HG02885 (cell line): ENCODE measurements at regions not wholly inside any gene's neighbourhood (a gene's known extent, or its start where the extent isn't known, plus 50 kb on each side); places are given as distances from the start of the nearest gene placed in this dataset.

ENCODE experiments used
- ATAC-seq: cut with Tn5 transposase; IDR thresholded peaks from one replicate; pipeline ENCODE4 v1.9.1; 2021; ENCODE audit warnings: mild to moderate bottlenecking; ENCODE audit not compliant: unreplicated experiment, poor library complexity

DNA sequence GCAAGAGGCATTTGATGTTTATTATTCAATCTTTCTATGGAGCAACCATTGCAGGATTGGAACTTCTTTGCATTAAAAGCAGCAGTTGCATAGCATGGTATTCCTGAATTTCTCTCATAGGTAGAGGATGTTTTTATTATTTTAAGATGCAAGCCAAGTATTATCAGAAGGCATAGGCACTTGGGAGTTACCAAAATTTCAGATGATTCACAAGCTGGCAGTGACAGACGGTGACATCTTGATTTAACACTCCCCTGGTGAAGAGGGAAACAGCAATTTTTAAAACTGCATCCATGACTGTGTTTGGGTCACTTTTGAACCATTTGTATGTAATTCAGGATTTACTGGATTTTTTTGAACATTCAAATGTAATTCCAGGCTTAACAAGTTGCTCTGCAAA lies 654.3 kb downstream of the SLC4A3 start:
- ATAC-seq: no peak

GRCh38 chr2:220282236-220282635 lies 654.8 kb downstream of the SLC4A3 start:
- no peak for ATAC-seq

- ATAC-seq: no peak
Observed at GRCh38 chr2:220293966-220294365, 666.5 kb downstream of the SLC4A3 start.

GRCh38 chr2:220296174-220296573 lies 668.7 kb downstream of the SLC4A3 start:
- ATAC-seq: no peak

DNA sequence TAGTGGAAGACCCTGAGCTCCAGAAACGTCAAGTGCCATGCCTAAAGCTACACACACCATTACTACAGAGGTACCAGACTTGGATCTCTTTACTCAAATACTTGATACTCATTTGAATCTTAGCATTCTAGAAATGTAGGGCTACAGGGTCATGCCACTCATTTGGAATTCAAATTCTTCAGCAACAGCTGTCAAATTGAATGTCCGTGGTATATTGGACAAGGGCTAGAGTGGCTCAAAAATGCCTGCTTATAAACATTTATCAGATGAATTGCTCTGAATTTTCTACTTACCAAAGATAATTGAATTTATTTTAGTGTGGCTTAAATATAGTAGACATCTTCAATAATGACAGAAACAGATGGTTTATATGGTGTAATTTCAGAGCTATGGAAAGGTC lies 669.7 kb downstream of the SLC4A3 start:
- ATAC-seq: no peak

DNA sequence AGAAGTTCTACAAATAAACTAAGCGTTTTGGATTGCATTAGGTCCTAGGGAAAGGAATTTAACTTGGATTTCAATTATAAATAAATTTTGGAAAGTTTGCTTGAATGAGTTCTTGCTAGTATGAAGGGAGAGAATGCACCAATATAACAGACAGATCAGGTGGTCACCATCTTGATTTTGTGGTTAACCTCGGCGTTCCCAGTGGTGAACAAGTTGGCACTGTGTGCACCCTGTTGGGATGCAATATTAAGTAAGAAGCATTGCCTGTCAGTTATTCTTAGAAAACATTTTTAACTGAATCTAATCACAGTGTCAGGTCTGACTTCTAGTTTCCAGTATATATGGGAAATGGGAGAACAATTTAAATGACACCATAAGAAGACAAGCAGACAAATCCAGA lies 673.4 kb downstream of the SLC4A3 start:
- ATAC-seq: no peak

DNA sequence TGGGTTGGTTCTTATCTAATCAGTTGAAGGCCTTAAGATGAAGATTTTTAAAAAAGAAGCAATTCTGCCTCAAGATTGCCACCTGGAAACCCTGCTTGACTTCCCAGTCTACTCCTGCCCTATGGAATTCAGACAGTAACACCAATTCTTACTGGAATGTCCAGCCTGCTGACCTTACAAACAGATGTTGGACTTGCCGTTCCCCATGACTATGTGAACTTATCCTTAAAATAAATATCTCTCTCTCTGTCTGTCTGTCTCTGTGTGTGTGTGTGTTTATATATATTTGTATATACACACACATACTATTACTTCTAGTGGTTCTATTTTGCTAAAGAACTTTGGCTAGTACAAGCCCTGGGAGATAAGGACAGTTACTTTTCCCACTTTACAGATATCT lies 675.3 kb downstream of the SLC4A3 start:
- no peak for ATAC-seq

DNA sequence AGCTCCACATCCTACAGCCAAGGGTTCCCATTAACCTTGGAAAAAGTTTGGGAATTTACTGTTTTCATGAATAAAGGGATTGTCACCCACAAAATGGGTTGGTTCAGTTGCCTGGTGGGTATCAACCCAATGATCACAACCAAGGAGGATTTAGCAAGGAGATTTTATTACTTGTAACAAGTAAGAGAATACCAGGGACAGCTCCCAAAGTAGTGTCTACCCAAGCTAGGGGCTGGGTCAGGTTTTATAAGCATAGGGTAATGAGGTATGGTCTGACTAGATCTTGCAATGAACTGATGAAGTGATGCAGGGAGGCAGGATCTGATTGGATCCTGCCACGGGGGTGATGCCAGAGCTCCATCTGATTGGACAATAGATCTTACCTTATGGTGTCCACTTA lies 681.8 kb downstream of the SLC4A3 start:
- ATAC-seq: no peak

DNA sequence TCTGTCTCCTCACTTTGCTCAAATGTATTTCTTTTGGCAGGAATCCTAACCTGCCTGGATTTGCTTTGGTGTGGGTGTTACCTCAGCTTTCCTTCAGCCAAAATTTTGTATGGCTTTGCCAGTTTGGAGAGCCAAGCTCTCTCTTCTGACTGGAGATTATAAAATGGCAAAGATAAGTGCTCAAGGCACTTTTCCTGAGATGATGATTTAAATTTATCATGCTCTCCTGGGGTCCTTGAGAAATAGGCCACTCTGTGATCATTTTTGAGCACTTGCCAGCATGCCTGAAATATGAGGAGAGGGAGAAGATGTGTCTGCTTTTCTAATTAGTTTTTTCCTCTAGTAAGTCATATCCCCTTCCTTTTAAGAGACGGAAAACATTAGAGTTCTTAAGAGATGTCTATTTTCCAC lies 683.0 kb downstream of the SLC4A3 start:
- ATAC-seq: no peak

DNA sequence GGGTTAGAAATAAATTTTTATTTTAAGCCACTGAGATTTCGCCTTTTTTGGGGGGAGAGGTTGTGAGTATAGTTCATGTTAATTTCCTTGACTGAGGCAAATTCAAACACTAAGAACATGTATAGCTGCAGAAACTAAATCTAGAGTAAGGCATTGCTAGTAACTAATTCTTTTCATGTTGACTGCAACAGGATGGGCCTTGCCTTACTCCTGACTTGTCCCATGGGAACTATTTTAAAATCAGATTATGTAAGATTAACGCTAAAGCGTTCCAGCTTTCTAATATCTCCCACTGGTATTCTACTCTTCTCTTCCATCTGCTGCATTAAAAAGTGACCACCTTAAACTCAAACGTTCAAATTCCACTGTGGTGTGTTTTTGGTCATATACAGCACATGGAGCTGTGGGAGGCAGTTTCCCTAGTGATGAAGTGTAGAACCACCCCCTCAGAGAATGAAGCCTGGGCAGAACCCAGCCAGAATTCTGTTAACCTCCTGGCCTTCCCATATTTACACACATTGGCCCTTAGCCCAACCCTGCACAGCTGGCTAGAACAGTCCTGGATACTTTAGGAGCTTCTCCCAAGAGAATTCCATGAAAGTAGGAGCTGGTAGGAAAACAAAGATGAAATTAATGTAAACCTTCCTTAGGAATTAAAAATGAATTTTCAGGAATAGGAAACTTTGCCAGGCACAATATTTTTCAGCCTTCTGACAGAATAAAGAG lies 687.8 kb downstream of the SLC4A3 start:
- ATAC-seq: no peak

DNA sequence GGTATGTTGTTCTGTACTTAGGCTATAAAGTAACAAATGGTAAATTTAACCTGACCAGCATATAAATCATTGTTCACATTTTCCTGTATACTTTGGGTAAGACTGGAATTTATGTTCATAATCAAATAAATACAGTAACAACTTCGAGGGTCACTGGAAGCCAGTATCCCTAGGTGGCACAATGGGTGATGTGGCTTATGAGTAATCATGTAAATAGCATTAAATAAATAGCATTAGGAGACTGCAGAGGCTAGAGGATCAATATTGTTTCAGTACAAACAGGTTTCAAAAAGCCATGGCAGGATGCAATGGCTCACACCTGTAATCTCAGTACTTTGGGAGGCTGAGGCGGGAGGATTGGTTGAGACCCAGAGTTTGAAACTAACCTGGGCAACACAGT lies 690.6 kb downstream of the SLC4A3 start:
- ATAC-seq: no peak

DNA sequence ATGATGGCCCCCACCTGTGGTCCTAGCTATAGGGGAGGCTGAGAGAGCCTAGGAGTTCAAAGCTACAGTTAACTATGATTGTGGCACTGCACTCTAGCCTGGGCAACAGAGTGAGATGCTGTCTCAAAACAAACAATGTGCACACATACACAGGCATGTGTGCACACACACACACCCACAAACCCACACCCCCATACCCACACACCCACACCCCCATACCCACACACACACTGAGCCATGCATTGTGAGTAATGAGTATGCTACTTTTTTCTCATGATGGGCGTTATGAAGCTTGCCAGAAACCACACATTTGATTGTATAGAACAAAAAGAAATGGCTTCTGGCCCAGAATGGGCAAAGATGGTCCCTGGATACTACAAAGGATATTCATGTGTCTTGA lies 691.1 kb downstream of the SLC4A3 start:
- no peak for ATAC-seq

DNA sequence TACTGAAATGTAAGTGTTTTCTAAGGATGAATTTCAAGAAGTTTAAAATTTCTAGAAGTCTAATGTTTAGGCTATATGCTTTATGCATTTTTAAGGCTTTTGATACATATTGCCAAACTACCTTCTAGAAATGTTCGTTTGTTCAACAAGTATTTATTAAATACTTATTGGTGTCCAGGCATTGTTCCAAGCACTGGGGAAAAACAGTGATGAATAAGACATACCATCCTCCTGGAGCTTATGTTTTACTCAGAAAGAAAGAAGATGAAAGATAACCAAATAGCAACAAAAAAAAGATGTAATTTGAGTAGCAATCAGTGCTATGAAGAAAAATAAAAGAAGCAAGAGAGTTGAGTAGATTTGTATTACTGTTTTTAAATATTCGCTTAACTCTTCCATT lies 692.9 kb downstream of the SLC4A3 start:
- no peak for ATAC-seq

DNA sequence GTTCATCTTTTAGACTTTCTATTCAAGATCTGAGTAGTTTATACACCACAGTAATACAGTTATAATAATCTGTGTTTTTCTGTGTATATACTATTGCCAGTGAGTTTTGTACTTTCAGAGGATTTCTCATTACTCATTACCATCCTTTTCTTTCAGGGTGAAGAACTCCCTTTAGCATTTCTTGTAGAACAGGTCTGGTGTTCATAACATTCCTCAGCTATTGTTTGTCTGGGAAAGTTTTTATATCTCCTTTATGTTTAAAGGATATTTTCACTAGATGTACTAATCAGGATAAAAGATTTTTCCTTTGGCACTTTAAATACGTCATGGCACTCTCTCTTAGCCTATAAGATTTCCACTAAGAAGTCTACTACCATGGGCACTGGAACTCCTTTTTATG lies 705.5 kb downstream of the SLC4A3 start:
- no peak for ATAC-seq

DNA sequence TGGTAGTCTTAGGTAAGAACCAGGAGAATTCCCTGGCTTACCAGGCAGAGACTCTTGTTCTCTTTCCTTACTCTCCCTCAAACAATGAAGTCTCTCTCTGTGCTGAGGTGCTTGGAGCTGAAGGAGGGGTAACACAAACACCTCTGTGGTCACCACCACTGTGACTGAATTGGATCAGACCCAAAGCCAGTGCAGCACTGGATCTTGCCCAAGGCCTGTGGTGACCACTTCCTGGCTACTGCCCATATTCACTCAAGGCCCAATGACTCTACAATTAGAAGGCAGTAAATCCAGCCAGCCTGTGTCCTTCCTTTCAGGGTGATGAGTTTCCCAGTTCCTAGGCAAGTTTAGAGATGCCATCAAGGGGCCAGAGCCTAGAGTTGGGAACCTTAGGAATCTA lies 706.8 kb downstream of the SLC4A3 start:
- no peak for ATAC-seq

- no peak for ATAC-seq
Observed at GRCh38 chr2:220334871-220335590, 707.6 kb downstream of the SLC4A3 start.

DNA sequence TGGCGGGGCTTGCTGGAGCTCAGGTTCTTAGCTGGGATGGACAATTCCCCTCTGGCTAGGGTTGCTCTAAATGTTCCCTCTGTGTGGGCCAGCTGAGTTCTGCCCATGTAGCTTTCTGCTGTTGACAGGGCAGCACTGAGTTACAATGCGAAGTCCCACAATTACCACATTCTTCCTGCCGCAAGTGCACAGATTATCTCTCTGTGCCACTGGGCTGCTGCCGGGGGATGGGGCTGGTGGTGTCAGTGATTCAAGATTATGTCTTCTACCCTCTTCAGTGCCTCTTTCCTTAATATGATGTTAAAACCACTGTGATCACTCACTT lies 708.1 kb downstream of the SLC4A3 start:
- ATAC-seq: no peak

DNA sequence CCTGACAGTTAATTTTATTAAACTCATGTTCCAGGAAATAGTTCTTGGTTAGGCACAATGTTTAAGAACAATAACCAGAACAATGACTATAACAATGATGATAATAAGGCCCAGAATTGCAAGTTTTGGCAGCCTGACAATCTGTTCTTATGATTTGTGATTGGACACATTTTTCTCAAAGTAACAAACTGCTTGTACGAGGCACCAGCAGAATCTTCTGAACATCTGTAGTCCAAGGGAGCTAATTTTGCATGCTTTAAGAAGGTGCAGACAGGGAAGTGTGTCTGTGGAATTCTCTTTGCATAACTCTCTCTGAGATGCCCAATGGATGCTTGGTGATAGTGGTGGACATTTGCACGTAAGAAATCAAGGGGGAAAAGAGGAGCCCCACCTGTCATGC lies 709.3 kb downstream of the SLC4A3 start:
- no peak for ATAC-seq

DNA sequence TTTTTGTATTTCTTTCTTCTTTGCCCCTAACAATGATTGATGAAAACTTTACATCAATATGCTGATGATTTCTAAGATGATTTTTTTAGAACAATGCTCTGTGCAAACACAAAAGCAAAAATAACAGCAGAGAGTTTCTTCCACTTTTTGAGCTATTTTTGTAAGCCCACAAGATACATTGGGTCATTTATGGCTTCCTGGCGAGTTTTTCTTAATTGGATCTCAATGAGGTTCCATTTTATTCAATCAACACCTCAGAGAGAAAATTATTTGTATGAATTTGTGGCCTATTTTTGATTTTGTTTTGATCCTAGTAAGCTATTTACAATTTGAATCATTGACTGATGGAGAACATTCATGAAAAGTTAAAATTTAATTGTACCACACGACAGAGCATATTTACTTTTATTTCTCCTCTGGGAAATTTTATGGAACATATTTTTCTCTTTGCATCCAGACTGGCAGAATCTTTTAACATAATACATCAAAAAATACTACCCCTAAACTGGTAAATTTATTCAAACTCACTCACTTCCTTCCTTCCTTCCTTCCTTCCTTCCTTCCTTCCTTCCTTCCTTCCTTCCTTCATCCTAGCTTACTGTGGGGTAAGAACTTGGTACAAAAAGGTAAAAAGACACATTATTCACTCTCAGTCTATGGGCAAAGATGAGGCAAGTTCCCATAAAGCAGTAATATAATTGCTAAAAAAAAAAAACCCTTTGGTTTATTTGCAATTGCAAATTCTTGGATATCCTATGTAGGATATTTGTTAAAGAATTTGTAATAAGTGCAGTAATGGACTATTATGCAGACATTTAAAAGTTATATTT lies 710.4 kb downstream of the SLC4A3 start:
- ATAC-seq: no peak

DNA sequence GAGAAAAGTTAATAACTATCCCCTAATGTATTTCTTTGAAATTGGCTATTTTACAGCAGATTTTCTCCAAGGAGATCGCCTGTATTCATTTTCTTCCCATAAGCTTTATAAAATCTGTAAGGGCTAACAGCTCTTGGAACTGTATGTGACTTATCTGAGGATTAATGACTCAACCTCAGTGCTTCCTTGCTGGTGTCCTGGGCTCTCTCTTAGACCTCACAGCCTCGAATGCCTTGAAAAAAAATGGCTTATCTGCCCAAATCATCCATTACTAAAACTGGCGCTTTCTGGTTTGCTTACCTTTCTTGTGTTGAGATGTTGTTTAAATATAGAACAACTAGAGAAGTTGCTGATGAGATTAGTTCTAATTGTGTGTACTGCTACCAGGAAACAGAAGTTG lies 713.6 kb downstream of the SLC4A3 start:
- ATAC-seq: no peak

GRCh38 chr2:220346919-220347318 lies 719.5 kb downstream of the SLC4A3 start:
- ATAC-seq: no peak
